ENCODE measurements at regions not wholly inside any gene's neighbourhood (a gene's known extent, or its start where the extent isn't known, plus 50 kb on each side); places are given as distances from the start of the nearest gene placed in this dataset.

DNA sequence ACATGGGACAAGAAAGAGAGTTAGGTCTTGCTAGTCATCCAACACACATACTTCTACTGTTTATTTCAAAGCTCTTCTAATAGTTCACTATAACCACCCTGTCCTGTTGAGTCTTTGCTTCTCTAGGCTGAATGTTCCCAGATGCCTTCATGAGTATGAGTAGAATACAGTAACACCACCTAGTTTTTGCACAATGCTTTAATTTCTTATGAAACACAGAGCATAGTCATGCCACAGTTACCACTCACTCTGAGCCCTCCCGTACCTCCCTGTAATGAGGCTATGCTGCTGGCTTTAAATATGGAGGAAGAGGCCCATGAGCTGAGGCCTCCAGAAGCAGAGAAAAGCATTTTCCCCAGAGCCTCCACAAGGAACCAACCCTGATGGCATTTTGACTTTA is 75.0 kb upstream of the SLC1A3 start:
- CTCF ChIA-PET = no interaction called here
- H3K36me3 ChIP-seq (ENCODE audit: control insufficient read depth in 1 of 2, insufficient read depth in 2 of 2, low read length in 2 of 2) = no peaks in the 10 kb centered on the region
- H3K4me3 ChIP-seq (replicated peaks in 1 of 2; ENCODE audit: low read depth in 1 of 2, low read length in 2 of 2) = no peak overlapping the region
- no peaks in the 10 kb centered on the region for H4K20me1 ChIP-seq (ENCODE audit: insufficient read depth)
- H3K9me3 ChIP-seq (ENCODE audit: control insufficient read depth in 1 of 2, insufficient read depth in 1 of 2, low read depth in 1 of 2, low read length in 2 of 2) = no peaks in the 10 kb centered on the region
- no peaks in the 10 kb centered on the region for H3K4me1 ChIP-seq (ENCODE audit: control insufficient read depth in 1 of 2, insufficient read depth in 2 of 2, low read length in 2 of 2)
- no peak overlapping the region for H3K4me2 ChIP-seq (ENCODE audit: low read length)
- ATAC-seq = no peak
- H3K9ac ChIP-seq (ENCODE audit: low read length) = no peak overlapping the region
- no peak for DNase-seq (ENCODE audit: low read depth, low spot score)
- POLR2A ChIA-PET = no interaction called here
- TF ChIP-seq POLR2AphosphoS5 (IDR thresholded peaks at IDR 0.05; ENCODE audit: low read depth, low read length) = no peak
- TF ChIP-seq ZNF274 (IDR thresholded peaks at IDR 0.05; ENCODE audit: low read depth, low read length) = no peak
- TF ChIP-seq SRF (IDR thresholded peaks at IDR 0.05; ENCODE audit: low read depth) = no peak
- TF ChIP-seq ZFX (IDR thresholded peaks at IDR 0.05) = no peak
- TF ChIP-seq YY1 (IDR thresholded peaks at IDR 0.05; ENCODE audit: extremely low read depth, insufficient replicate concordance, low read depth, low read length) = no peak
- no peak for TF ChIP-seq TCF7L2 (IDR thresholded peaks at IDR 0.05; ENCODE audit: borderline replicate concordance, extremely low read depth, insufficient read depth, insufficient read length)
- TF ChIP-seq, protein P1, sequence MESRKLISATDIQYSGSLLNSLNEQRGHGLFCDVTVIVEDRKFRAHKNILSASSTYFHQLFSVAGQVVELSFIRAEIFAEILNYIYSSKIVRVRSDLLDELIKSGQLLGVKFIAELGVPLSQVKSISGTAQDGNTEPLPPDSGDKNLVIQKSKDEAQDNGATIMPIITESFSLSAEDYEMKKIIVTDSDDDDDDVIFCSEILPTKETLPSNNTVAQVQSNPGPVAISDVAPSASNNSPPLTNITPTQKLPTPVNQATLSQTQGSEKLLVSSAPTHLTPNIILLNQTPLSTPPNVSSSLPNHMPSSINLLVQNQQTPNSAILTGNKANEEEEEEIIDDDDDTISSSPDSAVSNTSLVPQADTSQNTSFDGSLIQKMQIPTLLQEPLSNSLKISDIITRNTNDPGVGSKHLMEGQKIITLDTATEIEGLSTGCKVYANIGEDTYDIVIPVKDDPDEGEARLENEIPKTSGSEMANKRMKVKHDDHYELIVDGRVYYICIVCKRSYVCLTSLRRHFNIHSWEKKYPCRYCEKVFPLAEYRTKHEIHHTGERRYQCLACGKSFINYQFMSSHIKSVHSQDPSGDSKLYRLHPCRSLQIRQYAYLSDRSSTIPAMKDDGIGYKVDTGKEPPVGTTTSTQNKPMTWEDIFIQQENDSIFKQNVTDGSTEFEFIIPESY (IDR thresholded peaks at IDR 0.05; ENCODE audit: extremely low read depth, insufficient replicate concordance, low read length) = no peak
- TF ChIP-seq, protein P2, sequence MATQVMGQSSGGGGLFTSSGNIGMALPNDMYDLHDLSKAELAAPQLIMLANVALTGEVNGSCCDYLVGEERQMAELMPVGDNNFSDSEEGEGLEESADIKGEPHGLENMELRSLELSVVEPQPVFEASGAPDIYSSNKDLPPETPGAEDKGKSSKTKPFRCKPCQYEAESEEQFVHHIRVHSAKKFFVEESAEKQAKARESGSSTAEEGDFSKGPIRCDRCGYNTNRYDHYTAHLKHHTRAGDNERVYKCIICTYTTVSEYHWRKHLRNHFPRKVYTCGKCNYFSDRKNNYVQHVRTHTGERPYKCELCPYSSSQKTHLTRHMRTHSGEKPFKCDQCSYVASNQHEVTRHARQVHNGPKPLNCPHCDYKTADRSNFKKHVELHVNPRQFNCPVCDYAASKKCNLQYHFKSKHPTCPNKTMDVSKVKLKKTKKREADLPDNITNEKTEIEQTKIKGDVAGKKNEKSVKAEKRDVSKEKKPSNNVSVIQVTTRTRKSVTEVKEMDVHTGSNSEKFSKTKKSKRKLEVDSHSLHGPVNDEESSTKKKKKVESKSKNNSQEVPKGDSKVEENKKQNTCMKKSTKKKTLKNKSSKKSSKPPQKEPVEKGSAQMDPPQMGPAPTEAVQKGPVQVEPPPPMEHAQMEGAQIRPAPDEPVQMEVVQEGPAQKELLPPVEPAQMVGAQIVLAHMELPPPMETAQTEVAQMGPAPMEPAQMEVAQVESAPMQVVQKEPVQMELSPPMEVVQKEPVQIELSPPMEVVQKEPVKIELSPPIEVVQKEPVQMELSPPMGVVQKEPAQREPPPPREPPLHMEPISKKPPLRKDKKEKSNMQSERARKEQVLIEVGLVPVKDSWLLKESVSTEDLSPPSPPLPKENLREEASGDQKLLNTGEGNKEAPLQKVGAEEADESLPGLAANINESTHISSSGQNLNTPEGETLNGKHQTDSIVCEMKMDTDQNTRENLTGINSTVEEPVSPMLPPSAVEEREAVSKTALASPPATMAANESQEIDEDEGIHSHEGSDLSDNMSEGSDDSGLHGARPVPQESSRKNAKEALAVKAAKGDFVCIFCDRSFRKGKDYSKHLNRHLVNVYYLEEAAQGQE (IDR thresholded peaks at IDR 0.05; ENCODE audit: low read depth) = no peak
- TF ChIP-seq JUND (IDR thresholded peaks at IDR 0.05) = no peak
- TF ChIP-seq CEBPB (IDR thresholded peaks at IDR 0.05; ENCODE audit: low read depth) = no peak
- intact Hi-C loops (cut with micrococcal nuclease) = no loop called here
- no peak overlapping the region for H3K27ac ChIP-seq (ENCODE audit: low read depth, low read length)
- BruUV-seq (replicated peaks) = no TSS peak
- H2AFZ ChIP-seq (ENCODE audit: low read depth, low read length, poor library complexity, severe bottlenecking) = no peak overlapping the region
- RAD21 ChIA-PET (ENCODE audit: low non-redundant PET in 1 of 2, low total read pairs in 2 of 2, uncharacterized antibody in 2 of 2, unreplicated experiment in 2 of 2) = no interaction called here
- no peaks in the 10 kb centered on the region for H3K9me2 ChIP-seq (ENCODE audit: insufficient read depth)
- H3K27me3 ChIP-seq (ENCODE audit: insufficient read depth, low read length) = no peaks in the 10 kb centered on the region
- no peaks in the 10 kb centered on the region for H3K79me2 ChIP-seq (ENCODE audit: insufficient read depth, low read length)

All from HCT116 (cell line).